GM12878 (cell line): ENCODE measurements at regions not wholly inside any gene's neighbourhood (a gene's known extent, or its start where the extent isn't known, plus 50 kb on each side); places are given as distances from the start of the nearest gene placed in this dataset.

Source experiments
- ATAC-seq: fragments of 200-7000 bp; cut with Tn5 transposase; 3 replicates; pipeline ENCODE4 v1.9.1; 2020; ENCODE audit warnings: mild to moderate bottlenecking, moderate library complexity
- BruUV-seq: library from RNA; stranded (reverse); fragments of 400-500 nt; replicated peaks from 2 replicates; lab custom pipeline; 2021; lab: Mats Ljungman, UMichigan
- CTCF ChIA-PET: fragments of 300-600 bp; sonication (Branson Sonifier 250); formaldehyde crosslinking; extraction: SDS; loops from one replicate; lab custom pipeline; 2021; ENCODE audit warnings: inconsistent platforms; lab: Yijun Ruan, JAX
- POLR2A ChIA-PET: fragments of 350-600 bp; formaldehyde crosslinking; extraction: SDS; loops from one replicate; lab custom pipeline; 2021; ENCODE audit warnings: inconsistent platforms; lab: Charles Lee
- RAD21 ChIA-PET: fragments of 300-600 bp; sonication (Branson Sonifier 250); formaldehyde crosslinking; loops from one replicate; lab custom pipeline; 2023; ENCODE audit warnings: antibody characterized with exemption; ENCODE audit not compliant: unreplicated experiment; lab: Charles Lee
- SMC1A ChIA-PET: fragments of 300-600 bp; sonication (Branson Sonifier 250); formaldehyde crosslinking; loops from one replicate; lab custom pipeline; 2023; ENCODE audit not compliant: unreplicated experiment, uncharacterized antibody; lab: Charles Lee
- DNase-seq: peaks from one replicate; pipeline ENCODE4 v3.0.0-alpha.2; 2011; ENCODE audit warnings: low read depth, low spot score
- FAIRE-seq: peaks from 3 replicates; lab custom pipeline; 2011; peaks lifted over from hg19 to GRCh38; lab: Jason Lieb, UNC
- H2AFZ ChIP-seq: 2 replicates; pipeline ENCODE4 v1.6.0; 2011; ENCODE audit warnings: low read depth, low read length, control low read depth; ENCODE audit not compliant: control insufficient read depth
- H3K27ac ChIP-seq: 2 replicates; pipeline ENCODE4 v1.5.1; 2011; ENCODE audit warnings: control low read depth; ENCODE audit not compliant: control insufficient read depth, insufficient read depth
- H3K27me3 ChIP-seq, 2 experiments: replicated peaks in 1 of 2; 2 replicates each; pipeline versions ENCODE4 v1.6.0 to v1.6.1; 2011; ENCODE audit warnings: low read length in 1 of 2; ENCODE audit not compliant: control insufficient read depth in 2 of 2, insufficient read depth in 2 of 2
- H3K36me3 ChIP-seq, 2 experiments: 2 replicates each; pipeline ENCODE4 v1.5.1; 2011; ENCODE audit warnings: low read length in 1 of 2; ENCODE audit not compliant: control insufficient read depth in 2 of 2, insufficient read depth in 2 of 2
- H3K4me1 ChIP-seq: 2 replicates; pipeline ENCODE4 v1.6.1; 2011; ENCODE audit warnings: mild to moderate bottlenecking, low read length, moderate library complexity, mixed read lengths; ENCODE audit not compliant: control insufficient read depth, insufficient read depth
- H3K4me2 ChIP-seq: 2 replicates; pipeline ENCODE4 v1.6.0; 2011; ENCODE audit warnings: control low read depth; ENCODE audit not compliant: control insufficient read depth, insufficient read depth
- H3K4me3 ChIP-seq: fragments of 200-600 bp; sonication (generic); 2 replicates; pipeline ENCODE4 v1.5.1; 2016
- H3K79me2 ChIP-seq: 2 replicates; pipeline ENCODE4 v1.6.0; 2011; ENCODE audit warnings: low read length; ENCODE audit not compliant: control insufficient read depth, insufficient read depth
- H3K9ac ChIP-seq: 2 replicates; pipeline ENCODE4 v1.8.0; 2011; ENCODE audit warnings: low read length, control low read depth, mixed read lengths; ENCODE audit not compliant: control insufficient read depth, insufficient read depth
- H3K9me3 ChIP-seq: replicated peaks from 3 replicates; pipeline ENCODE4 v1.5.1; 2011; ENCODE audit warnings: mild to moderate bottlenecking, low read length; ENCODE audit not compliant: control insufficient read depth, insufficient read depth
- H4K20me1 ChIP-seq: 2 replicates; pipeline ENCODE4 v1.6.0; 2011; ENCODE audit not compliant: control insufficient read depth, insufficient read depth
- ASH2L ChIP-seq: fragments of 300-600, 200-600 bp; sonication (generic); IDR thresholded peaks from 2 replicates; pipeline ENCODE4 v1.6.1; 2017; ENCODE audit warnings: low read depth, mild to moderate bottlenecking, borderline replicate concordance
- BMI1 ChIP-seq: fragments of 450-650 bp; IDR thresholded peaks from 2 replicates; pipeline ENCODE4 v1.6.1; 2016; ENCODE audit warnings: mild to moderate bottlenecking, moderate library complexity, borderline replicate concordance
- CUX1 ChIP-seq: IDR thresholded peaks from 2 replicates; pipeline ENCODE4 v1.6.1; 2012; ENCODE audit warnings: improper control_type of control experiment, low read depth, low read length; ENCODE audit not compliant: insufficient replicate concordance
- E2F8 ChIP-seq: fragments of 450-650 bp; IDR thresholded peaks from 2 replicates; pipeline ENCODE4 v1.6.1; 2018; ENCODE audit warnings: mild to moderate bottlenecking, low read depth, moderate library complexity; ENCODE audit not compliant: partially characterized antibody
- EZH2 ChIP-seq: IDR thresholded peaks from 2 replicates; pipeline ENCODE4 v1.6.1; 2012; ENCODE audit warnings: low read depth, mild to moderate bottlenecking, control low read depth, inconsistent platforms, low read length, borderline replicate concordance; ENCODE audit not compliant: control insufficient read depth
- MEF2A ChIP-seq: IDR thresholded peaks from 2 replicates; pipeline ENCODE4 v1.6.1; 2011; ENCODE audit warnings: low read depth, mild to moderate bottlenecking, low read length, moderate library complexity; ENCODE audit not compliant: insufficient read depth
- MLLT1 ChIP-seq: fragments of 450-650 bp; IDR thresholded peaks from 2 replicates; pipeline ENCODE4 v1.6.1; 2016; ENCODE audit warnings: mild to moderate bottlenecking
- MXI1 ChIP-seq: fragments of 150-350 bp; IDR thresholded peaks from 2 replicates; pipeline ENCODE4 v1.6.1; 2011; ENCODE audit warnings: low read depth, mild to moderate bottlenecking, inconsistent platforms, low read length, improper control_type of control experiment
- SMAD5 ChIP-seq: IDR thresholded peaks from 2 replicates; pipeline ENCODE4 v1.6.1; 2016; ENCODE audit warnings: antibody characterized with exemption, low read depth
- SUPT20H ChIP-seq: IDR thresholded peaks from 2 replicates; pipeline ENCODE4 v1.6.1; 2011; ENCODE audit warnings: low read depth, mild to moderate bottlenecking, low read length, moderate library complexity, borderline replicate concordance; ENCODE audit not compliant: control insufficient read depth
- USF1 ChIP-seq: IDR thresholded peaks from 2 replicates; pipeline ENCODE4 v1.6.1; 2011; ENCODE audit warnings: borderline replicate concordance, low read depth, mild to moderate bottlenecking, moderate library complexity, mixed read lengths, low read length; ENCODE audit not compliant: insufficient read depth; ENCODE audit errors: extremely low read length
- YBX1 ChIP-seq: fragments of 450-650 bp; IDR thresholded peaks from 2 replicates; pipeline ENCODE4 v1.6.1; 2016; ENCODE audit warnings: antibody characterized with exemption
- WGBS: methylation state at CpG from one replicate; pipeline ENCODE4 v1.1.6; 2016; ENCODE audit warnings: low lambda C conversion rate; ENCODE audit not compliant: insufficient replicate concordance, insufficient coverage; ENCODE audit errors: missing lambda C conversion rate; 5-methylcytosine and 5-hydroxymethylcytosine counted together
- in situ Hi-C: fragments of 300-500 bp; cut with MboI; formaldehyde crosslinking; loops from 9 replicates; pipeline ENCODE4 v1.14.3; 2018; ENCODE audit warnings: mixed read lengths
- intact Hi-C: fragments of 100-400 bp; cut with micrococcal nuclease; formaldehyde crosslinking; loops from one replicate; pipeline ENCODE4 v1.14.2; 2022; ENCODE audit not compliant: unreplicated experiment

GRCh38 chr3:22939349-22939748, 263.8 kb upstream of the UBE2E2 start:
- no peaks in the 10 kb centered on the region for H3K36me3 ChIP-seq
- H4K20me1 ChIP-seq: no peaks in the 10 kb centered on the region
- no peak overlapping the region for H3K4me3 ChIP-seq
- H3K27ac ChIP-seq: no peak overlapping the region
- in situ Hi-C loops (no loop called here), intact Hi-C loops (no loop called here)
- peaks cover 0 to 3% of the 10 kb centered on the region in 2 experiments; a peak in 1 of 4 replicates for H3K27me3 ChIP-seq
- no TSS peak for BruUV-seq
- ATAC-seq (no peak), FAIRE-seq (no peak), DNase-seq (no peak)
- ChIA-PET RAD21 (no interaction called here), CTCF (no interaction called here), SMC1A (interaction anchor here (0.5 kb wide), 1 partner anchor 28 kb away, joined by 3 read pairs; no protein-coding TSS in a partner anchor), POLR2A (no interaction called here)
- WGBS: 24% methylated on average over 2 of the region's 2 CpGs
- no peaks in the 10 kb centered on the region for H3K79me2 ChIP-seq
- H3K9me3 ChIP-seq: no peaks in the 10 kb centered on the region
- no peak overlapping the region for H3K4me2 ChIP-seq
- no peak overlapping the region for H3K9ac ChIP-seq
- no peak overlapping the region for H2AFZ ChIP-seq
- H3K4me1 ChIP-seq: no peaks in the 10 kb centered on the region
- TF ChIP-seq YBX1: no peak
- no peak for TF ChIP-seq MEF2A
- no peak for TF ChIP-seq CUX1
- TF ChIP-seq E2F8: no peak
- TF ChIP-seq MXI1: no peak
- no peak for TF ChIP-seq EZH2
- no peak for TF ChIP-seq USF1
- no peak for TF ChIP-seq ASH2L
- TF ChIP-seq BMI1: no peak
- no peak for TF ChIP-seq SUPT20H
- TF ChIP-seq SMAD5: no peak
- TF ChIP-seq MLLT1: no peak
